T-helper 2 cell treated with Interferon-gamma antibody and Interleukin-4, amounts not matched to agents 100 ng/mL and 5 ng/mL, for 36 hours (primary cell): ENCODE measurements at regions not wholly inside any gene's neighbourhood (a gene's known extent, or its start where the extent isn't known, plus 50 kb on each side); places are given as distances from the start of the nearest gene placed in this dataset.

Experiments used
- intact Hi-C: fragments of 100-400 bp; cut with micrococcal nuclease; formaldehyde crosslinking; loops from one replicate; pipeline ENCODE4 v1.15.1; 2023

DNA sequence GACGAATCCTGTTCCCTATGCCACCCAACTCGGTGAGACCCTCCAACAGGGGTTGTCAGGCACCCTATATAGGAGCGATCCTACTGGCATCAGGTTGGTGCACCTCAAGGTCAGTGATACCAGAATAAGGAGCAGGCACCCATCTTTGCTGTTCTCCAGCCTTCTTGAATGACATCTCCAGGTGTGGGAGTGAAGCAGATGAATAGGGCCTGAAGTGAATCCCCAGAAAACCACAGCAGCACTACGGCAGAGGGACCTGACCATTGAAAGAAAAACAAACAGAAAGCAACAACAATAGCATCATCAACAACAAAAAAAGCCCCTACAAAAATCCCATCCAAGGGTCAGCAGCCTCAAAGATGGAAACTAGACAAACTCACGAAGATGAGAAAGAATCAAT is 445.2 kb upstream of the ATP2B1 start:
- intact Hi-C loops: no loop called here

DNA sequence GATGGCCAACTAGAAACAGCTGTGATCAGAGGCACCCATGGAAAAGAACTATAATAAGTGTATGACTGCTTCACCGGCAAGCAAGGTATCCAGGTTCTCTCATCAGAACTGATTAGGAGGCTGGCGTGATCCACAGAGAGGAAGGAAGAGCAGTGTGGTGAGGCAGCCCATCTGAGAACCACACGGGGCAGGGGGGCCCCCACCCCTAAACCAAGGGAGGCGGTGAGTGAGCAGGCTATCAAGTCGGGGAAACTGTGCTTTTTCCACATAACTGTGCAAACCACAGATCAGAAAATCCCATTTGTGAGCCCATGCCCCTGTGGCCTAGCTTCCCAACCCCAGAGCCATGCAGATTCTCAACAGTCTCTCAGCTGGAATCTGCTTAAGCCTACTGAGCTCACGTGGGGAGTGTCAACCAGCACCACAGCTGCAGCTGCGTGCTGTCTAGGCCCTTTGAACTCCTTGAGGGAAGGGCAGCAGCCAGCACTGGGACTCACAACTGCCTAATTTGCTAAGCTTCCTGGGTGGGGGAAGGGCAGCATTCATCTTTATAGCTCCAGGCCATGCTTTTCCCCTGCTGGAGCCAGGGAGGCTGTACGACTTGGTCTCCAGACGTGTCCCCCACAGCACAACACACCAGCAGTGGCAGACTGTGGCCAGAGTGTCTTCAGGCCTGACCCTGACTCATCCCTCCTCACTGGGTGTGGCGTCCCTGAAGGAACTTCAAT is 444.4 kb upstream of the ATP2B1 start:
- intact Hi-C loops: no loop called here

- intact Hi-C loops: no loop called here
Observed at GRCh38 chr12:90151491-90152015, 442.9 kb upstream of the ATP2B1 start.

DNA sequence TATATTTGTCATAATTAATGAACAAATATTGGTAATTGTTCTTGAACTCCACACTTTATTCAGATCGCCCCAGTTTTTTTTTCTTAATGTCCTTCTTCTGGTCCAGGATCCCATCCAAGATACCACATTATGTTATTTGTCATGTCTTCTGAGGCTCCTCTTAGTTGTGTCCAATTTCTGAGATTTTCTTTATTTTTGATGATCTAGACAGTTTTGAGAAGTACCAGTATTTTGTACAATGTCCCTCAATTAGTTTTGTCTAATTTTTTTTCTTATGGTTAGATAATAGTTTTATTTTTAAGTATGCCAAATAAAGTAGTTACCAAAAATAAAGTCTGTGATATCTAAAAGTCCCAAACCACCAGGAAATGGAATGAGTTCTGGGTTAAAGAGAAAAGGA is 440.8 kb upstream of the ATP2B1 start:
- intact Hi-C loops: no loop called here

DNA sequence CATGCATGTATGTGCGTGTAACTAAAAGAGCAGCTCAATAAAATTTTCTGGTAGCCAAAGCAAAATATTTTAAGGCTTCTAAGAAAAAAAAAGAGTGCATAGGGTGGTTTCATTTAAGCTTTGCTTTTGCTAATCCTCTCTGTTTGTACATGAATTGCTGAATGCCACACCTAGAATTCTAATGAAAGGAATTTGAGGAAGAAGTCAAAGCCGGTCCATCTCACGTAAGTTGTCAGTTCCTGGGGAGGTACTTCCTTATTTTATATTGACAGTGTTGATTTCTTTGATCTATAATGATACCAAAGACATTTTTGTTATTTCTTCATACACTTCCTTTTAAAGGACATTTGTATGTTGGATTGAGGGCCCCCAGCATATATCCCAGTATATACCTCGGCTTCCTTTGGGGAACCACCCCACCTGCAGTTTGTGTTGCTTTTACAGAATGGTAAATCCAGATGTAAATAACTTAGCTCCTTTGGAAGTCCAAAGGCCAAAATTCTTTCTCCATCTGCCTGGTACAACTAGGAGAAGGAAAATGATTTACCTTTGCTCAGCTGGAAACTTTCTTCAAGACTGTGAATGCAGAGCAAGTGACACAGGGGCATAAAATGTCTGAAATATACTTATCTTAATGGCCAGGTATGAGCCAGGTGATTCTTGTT is 420.9 kb upstream of the ATP2B1 start:
- intact Hi-C loops: no loop called here

DNA sequence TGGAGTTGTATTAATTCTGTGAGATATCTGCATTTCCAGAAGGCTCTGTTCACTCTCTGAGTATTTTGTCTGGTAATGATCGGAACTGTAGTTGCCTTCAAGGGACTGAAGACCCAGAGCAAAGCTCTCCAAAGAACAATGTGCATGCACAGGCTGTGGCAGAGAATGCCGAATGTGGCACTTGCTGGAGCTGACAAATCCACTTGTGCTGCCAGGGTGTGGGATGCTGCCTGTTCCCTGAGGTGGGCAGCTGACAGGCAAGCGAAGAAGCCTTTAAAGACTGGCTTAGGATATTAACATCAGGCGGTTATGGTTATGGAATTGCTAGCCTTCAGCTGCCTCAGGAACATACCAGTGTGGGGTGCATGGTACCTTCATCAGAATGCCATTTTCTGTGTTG is 419.9 kb upstream of the ATP2B1 start:
- intact Hi-C loops: no loop called here

DNA sequence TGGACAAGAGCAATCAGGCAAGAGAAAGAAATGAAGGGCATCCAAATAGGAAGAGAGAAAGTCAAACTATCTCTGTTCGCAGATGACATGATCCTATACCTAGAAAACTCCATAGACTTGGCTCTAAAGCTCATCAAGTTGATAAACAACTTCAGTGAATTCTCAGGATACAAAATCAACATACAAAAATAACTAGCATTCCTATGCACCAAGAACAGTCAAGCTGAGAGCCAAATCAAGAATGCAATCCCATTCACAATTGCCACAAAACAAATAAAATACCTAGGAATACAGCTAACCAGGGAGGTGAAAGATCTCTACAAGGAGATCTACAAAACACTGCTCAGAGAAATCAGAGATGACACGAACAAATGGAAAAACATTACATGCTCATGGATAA is 417.5 kb upstream of the ATP2B1 start:
- intact Hi-C loops: no loop called here

DNA sequence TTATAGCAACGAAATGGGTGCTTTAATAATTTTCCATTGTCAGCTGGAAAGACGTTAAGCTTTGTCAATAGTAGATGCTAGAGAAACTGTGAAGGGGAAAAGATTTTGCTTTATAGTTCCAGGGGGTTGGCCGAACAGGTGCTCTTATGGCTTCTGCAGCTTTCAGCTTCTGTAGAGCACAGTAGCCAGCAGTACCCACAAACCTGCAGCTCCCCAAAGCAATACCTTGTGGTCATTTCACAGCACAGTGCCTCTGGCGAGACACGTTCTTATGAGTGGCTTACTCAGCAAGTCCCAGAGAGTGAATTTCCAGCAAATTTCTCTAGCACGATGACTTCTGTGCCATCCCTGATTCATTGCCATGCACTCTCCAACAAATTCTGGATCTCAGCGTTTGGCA is 416.3 kb upstream of the ATP2B1 start:
- intact Hi-C loops: no loop called here

GRCh38 chr12:90124289-90124688 is 415.7 kb upstream of the ATP2B1 start:
- intact Hi-C loops: no loop called here

- intact Hi-C loops: no loop called here
Observed at GRCh38 chr12:90122681-90123080, 414.0 kb upstream of the ATP2B1 start.

GRCh38 chr12:90120627-90121026 is 412.0 kb upstream of the ATP2B1 start:
- intact Hi-C loops: no loop called here

DNA sequence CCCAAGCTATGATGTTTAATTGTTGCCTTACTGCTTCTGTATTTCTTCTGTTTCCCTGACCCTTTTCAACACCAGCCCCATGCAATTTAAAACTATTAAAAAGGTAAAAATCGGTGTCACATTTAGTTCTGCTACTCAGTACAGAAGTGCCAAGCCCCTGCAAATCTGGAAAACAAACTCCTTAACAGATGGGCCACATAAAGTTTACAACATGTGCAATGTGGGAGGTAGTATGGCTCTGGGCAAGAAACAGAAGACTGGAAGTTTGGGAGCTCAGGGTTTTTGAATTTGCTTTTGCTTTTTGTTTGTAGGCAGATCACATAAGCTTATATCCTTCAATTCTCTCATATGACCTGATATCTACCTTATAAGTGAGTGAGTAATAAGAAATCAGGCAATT is 404.0 kb upstream of the ATP2B1 start:
- intact Hi-C loops: no loop called here

GRCh38 chr12:90111791-90112580 is 403.3 kb upstream of the ATP2B1 start:
- intact Hi-C loops: no loop called here

GRCh38 chr12:90106568-90106967 is 397.9 kb upstream of the ATP2B1 start:
- intact Hi-C loops: loop anchor here (10.0 kb wide), 1 partner anchor 632 kb away; no protein-coding TSS in a partner anchor

DNA sequence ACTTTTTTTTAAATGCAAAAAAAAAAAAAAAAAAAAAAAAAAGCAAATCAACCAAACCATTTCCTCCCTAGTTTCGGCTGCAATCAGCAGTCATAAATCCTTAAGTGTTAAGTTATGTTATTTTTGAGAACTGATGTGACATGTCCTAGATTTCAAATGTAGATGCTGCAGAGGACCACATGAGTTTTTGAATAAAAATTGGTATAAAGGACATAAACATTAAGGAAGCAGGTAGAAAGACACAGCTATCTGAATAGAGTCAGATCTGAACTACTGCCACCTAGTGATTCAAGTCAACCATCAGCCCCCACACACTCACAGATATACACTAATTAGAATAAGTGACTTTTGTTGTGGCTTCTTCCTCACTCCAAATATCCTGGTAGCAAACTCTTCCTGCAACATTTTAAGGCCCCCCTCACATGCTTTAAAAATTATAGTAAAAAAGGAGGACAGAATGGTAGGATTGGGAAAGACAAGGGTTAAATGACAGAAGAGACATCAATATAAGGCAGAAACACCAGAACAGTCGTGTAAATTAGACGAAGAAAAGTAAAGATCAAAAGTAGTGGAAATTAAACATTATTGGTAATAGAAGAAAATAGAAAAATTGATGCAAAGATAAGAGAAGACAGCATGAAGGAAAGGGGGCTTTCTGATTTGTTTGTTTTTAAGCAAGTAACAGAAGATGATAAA is 394.5 kb upstream of the ATP2B1 start:
- intact Hi-C loops: loop anchor here (1.0 to 10.0 kb wide), 3 partner anchors 394 to 628 kb away; no protein-coding TSS in a partner anchor

DNA sequence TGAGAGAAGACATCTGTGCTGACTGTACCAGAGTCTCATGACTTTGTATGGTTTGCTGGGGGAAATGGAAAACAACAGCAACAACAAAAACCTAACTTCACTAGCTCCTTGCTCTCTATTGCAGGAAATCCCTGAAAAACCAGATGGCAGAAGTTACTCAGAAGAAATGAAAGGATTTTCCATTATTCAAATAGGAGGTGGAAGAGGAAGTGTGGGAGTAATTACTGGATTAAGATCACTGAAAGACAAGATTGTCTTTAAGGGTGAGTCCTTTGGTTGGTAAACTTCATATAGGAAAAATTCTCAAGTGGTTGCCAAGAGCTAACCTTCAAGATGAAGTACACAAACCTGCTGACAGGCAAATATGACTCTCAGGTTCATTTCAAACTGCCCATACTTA is 391.9 kb upstream of the ATP2B1 start:
- intact Hi-C loops: loop anchor here (10.0 kb wide), 1 partner anchor 626 kb away; no protein-coding TSS in a partner anchor

- intact Hi-C loops: no loop called here
Observed at GRCh38 chr12:90099288-90099687, 390.6 kb upstream of the ATP2B1 start.

DNA sequence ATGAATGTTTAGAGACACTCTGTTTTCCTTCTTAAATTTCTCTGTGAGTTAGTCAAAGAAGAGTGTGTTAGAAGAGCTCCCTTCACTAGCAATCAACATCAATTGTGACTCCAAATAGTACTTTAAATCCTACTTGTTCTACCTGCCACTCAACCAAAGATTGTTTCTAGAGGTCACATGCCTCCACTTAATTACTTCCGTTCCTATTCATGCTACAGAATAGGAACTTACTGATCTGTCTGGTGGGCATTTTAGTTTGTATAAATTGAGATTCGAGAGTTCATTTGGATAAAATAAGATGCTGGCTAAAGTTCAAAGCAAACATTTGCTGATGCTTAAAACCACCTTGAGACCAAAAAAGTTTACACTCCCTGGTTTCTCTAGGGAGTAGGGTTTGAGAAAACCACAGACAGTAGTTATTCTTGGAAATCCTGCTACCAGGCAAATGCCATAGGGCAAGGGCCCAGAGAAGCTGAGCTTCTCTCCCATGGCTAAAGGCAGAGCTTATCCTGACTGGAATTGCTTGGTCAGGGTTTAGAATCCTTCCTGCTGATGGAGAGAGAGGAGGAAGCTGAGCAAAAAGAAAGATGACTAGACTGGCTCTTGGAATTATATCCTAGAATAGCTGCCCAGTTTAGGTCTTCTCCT is 389.6 kb upstream of the ATP2B1 start:
- intact Hi-C loops: no loop called here

GRCh38 chr12:90091809-90092208 is 383.2 kb upstream of the ATP2B1 start:
- intact Hi-C loops: loop anchor here (5.0 kb wide), 1 partner anchor 210 kb away; no protein-coding TSS in a partner anchor

GRCh38 chr12:90090929-90091651 is 382.5 kb upstream of the ATP2B1 start:
- intact Hi-C loops: loop anchor here (5.0 kb wide), 1 partner anchor 209 kb away; no protein-coding TSS in a partner anchor
